HG02840 (cell line): ENCODE measurements at regions not wholly inside any gene's neighbourhood (a gene's known extent, or its start where the extent isn't known, plus 50 kb on each side); places are given as distances from the start of the nearest gene placed in this dataset.
"Not testable (repeated sequence)": the region's sequence is repeated elsewhere in the genome, so short reads cannot be mapped to it uniquely, and the experiment has no call there.

Source experiments
- ATAC-seq: cut with Tn5 transposase; IDR thresholded peaks from one replicate; pipeline ENCODE4 v1.9.1; 2021; ENCODE audit warnings: mild to moderate bottlenecking, moderate library complexity, moderate number of reproducible peaks; ENCODE audit not compliant: unreplicated experiment, low FRiP score

DNA sequence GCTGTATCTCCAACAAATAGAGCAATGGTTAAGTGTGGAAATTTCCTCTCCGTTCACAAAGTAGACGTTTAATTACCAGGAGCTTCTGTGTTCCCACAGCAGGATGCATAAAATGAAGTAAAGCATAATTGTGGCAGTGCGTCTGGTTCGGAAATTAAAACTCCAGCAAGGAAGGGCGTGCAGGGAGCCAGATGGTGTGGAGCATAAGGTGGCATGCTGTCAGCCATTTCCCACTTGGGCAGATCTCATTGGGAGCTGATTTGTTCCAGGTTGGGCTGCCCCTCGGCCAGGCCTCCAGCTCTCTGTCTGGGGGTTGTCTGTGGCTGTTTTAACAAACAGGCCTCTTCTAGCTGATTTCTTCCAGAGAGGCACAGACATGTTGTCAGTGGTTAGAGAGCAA, 182.1 kb upstream of the CLNK start:
- ATAC-seq: no peak

GRCh38 chr4:10861036-10861435, 176.5 kb upstream of the CLNK start:
- ATAC-seq: no peak

DNA sequence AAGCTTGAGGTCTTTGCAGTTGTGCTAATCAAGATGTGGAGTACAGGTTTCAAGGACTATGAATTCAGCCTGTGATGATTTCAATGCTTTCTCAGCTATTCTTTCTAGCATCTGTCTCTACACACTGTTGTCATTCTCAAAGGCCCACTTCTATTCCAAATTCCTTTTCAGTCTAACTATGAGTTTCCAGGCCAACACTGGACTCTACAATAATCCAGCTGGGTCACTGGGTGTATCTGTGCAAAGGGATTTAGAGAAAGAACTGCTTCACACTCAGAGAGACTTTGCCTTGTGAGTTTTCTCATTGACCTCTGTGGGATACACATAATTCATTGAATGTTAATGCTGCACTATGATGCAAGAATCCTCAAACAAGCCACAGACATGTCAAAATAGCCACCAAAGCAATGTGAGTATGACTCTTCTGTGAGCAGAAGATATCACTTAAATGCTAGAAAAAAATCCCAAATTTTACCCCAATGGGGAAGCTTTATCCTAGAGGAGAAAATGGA, 171.8 kb upstream of the CLNK start:
- no peak for ATAC-seq

- ATAC-seq: no peak
Measured at GRCh38 chr4:10853196-10853595, 168.6 kb upstream of the CLNK start.

- ATAC-seq: no peak
Measured at GRCh38 chr4:10841697-10842096, 157.1 kb upstream of the CLNK start.

- ATAC-seq: no peak
Measured at GRCh38 chr4:10837151-10837550, 152.6 kb upstream of the CLNK start.

- no peak for ATAC-seq
Measured at GRCh38 chr4:10832806-10833628, 148.4 kb upstream of the CLNK start.

GRCh38 chr4:10831727-10832408, 147.3 kb upstream of the CLNK start:
- no peak for ATAC-seq

GRCh38 chr4:10828918-10829538, 144.5 kb upstream of the CLNK start:
- ATAC-seq: not testable (repeated sequence)

DNA sequence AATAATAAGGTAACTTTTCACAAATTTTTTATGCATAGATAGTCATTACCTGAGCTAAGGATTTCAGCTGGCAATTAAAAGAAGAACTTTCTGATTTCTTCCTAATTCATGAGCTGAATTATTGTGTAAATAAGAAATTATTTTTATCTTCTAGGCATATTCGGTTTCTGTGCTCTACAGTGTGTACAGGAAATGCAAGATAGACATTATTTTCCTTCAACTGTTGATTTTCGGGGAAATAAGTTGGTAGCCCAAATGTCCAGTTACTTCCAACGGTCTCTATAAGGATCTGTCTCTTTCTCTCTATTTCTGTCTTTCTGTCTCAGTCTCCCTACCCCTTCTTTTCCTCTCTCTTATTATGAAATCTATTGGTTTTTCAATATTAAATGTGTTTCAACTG, 137.3 kb upstream of the CLNK start:
- no peak for ATAC-seq

DNA sequence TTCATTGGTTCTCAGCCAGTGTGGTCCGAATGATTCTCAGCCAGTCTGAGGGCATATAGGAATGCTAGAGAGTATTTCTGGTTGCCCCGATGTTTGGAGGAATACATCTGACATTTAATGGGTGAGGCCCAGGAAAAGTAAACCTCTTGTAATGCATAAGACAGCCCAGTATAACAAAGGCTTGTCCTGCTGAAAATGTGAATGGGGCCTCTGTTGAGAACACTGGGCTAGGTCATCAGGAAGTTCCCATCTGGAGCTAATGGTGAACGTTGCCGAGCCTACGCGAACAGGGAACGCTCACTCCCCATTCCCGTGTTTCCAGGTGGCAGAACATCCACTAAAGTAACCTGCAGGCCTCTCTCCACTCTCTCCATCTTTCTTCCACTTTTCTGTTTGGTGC, 132.0 kb upstream of the CLNK start:
- ATAC-seq: no peak

DNA sequence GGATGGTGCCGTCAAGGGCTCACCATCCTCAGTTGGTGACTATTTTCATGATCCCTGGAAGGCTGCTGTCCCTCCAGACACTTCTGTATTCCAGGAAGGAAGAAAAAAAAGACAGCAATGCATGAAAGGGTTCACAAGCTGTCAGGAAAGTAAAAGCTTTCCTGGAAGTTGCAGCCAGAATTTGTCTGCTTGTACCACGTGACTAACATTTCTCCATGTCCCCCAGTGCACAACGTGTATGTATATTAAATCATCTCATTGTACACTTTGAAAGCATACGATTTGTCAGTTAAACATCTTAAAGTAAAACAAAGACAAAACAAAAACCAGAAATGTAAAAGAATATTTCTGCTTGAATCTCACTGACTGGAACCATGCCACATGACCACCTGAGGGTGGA, 127.4 kb upstream of the CLNK start:
- no peak for ATAC-seq

DNA sequence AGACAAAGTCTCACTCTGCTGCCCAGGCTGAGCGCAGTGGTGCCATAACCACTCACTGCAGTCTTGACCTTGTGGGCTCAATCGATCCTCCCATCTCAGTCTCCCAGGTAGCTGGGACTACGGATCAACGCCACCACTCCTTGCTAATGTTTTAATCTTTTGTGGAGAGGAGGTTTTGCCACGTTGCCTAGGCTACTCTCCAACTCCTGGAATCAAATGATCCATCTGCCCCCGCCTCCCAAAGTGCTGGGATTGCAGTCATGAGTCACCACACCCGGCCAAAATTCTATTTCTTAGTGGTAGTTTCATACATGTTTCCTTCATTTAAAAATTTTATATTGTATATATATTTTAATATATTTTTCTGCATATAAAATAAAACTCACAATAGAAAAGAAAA, 125.8 kb upstream of the CLNK start:
- no peak for ATAC-seq

GRCh38 chr4:10809905-10810304, 125.3 kb upstream of the CLNK start:
- no peak for ATAC-seq

DNA sequence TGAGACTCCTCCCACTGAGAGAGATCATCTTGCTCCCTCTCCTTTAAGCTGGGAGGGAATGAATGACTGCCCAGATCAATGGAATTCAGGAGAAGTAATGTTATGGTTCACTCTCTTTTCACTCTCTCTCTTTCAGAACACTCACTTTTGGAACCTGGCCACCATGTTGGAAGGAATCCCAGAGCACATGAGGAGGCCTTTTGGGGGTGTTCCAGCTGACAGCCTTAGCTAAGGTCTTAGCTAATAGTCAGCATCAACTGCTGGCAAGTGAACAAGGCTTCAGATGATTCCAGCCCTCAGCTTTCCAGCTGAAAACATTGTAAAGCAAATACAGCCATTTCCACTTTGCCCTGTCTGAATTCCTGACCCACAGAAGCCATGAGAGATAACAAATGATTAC, 124.0 kb upstream of the CLNK start:
- no peak for ATAC-seq

DNA sequence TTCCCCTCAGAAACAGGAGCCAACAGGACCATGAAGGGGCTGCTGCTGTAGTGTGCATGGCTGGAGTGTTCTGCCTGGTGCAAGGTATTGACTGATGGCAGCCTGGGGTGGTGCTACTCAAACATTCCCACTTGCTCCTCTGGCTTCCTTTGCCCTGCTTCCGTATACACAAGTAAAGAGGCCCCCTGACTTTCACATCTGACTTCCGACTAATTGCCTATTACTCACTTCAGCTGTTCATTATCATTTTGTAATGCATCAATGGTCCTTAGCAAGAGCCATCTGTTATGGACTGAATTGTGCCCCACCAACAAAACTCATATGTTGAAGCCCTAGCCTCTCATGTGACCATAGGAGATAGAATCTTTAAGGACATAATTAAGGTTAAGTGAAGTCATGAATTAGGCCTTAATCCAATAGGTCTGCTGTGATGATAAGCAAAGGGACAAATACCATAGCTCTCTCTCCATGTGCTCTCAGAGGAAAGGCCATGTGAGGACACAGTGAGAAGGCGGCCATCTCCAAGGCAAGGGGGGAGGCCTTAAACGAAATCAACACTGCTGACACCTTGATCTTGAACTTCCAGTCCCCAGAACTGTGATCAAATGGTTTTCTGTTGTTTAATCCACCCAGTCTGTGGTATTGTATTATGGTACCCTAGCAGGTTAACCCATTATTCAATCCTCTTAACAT, 122.5 kb upstream of the CLNK start:
- ATAC-seq: no peak

DNA sequence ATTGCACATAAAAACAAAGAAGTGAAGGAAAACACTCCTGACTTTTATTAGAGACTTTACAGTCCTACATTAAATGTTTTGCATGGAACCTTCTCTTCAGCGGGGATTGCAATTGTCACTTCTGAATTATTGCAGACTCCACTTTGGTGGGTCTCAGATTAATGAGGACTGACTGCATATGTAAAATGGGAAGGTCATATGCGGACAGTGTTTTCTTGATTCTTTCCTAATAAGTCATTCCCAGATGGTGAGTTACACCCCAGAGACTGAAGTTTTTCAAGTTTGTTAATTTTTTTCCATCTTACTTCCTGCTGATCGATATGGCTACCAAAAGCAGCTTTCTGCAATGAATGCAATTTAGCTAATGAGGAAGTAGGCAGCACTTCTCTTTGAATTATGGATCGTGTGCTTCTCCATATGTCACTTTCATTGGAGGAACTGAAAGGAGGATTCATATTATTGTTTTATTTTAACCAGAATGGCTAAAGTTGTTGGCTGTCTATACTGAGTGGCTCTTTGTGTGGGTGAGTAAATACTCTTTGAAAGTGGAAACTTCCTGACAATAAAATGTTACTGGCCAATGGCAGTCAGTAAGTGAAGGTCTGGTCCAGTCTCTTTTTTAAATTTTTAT, 119.3 kb upstream of the CLNK start:
- ATAC-seq: no peak

DNA sequence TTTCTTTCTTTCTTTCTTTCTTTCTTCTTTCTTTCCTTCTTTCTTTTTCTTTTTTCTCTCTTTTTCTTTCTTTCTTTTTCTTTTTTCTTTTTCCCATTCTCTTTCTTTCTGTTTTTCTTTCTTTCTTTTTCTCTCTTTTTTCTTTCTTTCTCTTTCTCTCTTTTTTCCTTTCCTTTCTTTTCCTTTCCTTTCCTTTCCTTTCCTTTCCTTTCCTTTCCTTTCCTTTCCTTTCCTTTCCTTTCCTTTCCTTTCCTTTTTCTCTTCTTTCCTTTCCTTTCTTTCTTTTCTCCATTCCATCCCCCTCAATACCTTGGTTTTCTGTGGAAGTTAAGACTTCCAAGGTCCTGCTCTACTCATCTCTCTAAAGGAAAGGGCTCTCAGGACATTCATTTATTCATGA, 102.8 kb upstream of the CLNK start:
- no peak for ATAC-seq

DNA sequence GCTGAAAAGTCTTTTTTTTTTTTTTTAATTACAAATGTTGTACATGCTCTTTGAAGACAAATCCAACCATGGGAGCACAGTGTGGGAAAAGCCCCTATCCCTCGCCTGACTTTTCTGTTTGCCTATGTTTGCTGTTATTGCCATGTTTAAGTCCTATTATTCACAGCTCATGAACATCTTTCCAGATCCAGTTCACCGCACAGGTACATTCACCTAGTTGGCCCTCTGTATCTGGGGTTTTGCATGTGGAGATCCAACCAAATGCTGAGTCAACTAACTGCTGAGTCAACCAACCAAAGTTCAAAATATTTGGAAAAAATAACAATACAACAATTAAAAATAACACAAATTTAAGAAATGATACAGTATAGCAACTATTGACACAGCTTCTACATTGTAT, 100.1 kb upstream of the CLNK start:
- no peak for ATAC-seq

DNA sequence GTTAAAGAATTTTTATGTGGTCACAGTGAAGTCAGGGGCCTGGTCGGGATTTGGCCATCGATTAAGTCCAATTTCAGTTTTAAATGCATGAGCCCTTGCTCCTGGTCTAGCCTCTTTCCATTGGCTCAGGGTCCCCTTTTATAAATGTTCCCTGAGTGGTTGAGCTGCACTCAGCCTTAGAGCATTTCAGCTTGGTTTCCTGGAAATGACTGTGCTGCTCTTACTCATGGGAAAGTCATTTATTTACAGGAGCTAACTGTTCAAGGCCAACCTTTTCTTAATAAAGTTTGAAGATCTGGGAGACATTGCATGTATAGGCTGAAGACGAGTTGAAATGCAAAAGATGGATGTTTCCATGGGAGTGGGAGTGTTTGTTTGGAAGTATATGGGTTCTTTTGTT, 98.8 kb upstream of the CLNK start:
- ATAC-seq: no peak
